ENCODE measurements at regions not wholly inside any gene's neighbourhood (a gene's known extent, or its start where the extent isn't known, plus 50 kb on each side); places are given as distances from the start of the nearest gene placed in this dataset.

DNA sequence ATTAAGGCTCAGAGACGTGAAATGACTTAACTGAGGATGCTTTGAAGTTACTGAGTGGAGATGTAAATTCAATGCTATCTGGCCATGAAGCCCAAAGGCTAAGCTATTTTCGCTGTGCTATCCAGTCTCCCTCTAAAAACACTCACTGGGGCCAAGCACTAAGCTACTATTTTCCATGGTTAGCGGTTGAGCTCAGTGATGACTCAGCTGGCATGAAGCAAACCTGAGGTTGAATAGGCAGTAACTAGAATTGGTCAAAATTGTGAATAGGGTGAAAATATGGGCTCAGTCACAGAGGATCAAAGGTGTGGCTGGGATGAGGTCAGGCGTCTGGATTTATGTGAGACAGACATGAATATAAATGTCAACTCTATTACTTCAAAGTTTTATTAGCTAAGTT is 564.2 kb upstream of the KIRREL3 start:
- DNase-seq (ENCODE audit: low read depth in 2 of 3, low spot score in 1 of 3), result no peak

DNA sequence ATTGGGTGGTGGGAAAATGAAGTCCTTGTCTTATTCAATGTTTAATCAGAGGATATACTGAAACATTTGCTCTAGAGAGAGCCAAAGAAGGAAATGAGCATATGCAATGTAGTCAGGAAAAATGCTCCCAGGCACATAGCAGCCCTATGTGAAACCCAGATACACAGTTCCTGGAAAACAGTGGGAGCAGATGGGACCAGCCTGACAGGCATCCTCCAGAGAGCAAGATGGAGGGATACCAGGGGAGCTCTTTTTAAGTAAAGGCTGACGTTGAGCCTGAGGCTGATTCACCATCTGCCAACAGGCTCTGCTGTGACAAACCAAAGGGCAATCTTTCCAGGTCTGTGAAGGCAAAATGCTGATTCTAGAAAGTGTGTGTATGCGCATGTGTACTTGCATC is 559.4 kb upstream of the KIRREL3 start:
- no peak for DNase-seq (ENCODE audit: low read depth in 2 of 3, low spot score in 1 of 3)

DNA sequence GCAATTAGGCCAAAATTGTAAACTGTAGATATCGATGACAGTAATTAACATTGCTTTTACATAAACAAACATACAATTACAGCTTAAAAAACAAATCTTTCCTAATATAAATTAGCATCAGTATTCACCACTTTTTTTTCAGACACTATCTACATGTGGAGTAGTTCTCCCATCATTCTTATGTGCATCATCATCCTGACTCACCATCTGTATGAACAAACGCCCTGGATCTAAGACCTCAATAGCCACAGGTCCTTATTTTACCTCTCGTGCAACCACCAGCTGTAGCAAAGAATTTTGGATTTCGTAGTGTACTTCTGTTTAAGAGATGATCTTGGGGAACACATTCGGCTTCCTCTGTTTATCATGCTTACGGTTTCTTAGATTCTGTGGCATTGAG is 551.9 kb upstream of the KIRREL3 start:
- no peak for DNase-seq (ENCODE audit: low read depth in 2 of 3, low spot score in 1 of 3)

- no peak for DNase-seq (ENCODE audit: low read depth in 2 of 3, low spot score in 1 of 3)
These were observed 530.6 kb upstream of the KIRREL3 start for GRCh38 chr11:127531167-127531566.

- no peak for DNase-seq (ENCODE audit: low read depth in 2 of 3, low spot score in 1 of 3)
These were observed 527.7 kb upstream of the KIRREL3 start for GRCh38 chr11:127528297-127528696.

DNA sequence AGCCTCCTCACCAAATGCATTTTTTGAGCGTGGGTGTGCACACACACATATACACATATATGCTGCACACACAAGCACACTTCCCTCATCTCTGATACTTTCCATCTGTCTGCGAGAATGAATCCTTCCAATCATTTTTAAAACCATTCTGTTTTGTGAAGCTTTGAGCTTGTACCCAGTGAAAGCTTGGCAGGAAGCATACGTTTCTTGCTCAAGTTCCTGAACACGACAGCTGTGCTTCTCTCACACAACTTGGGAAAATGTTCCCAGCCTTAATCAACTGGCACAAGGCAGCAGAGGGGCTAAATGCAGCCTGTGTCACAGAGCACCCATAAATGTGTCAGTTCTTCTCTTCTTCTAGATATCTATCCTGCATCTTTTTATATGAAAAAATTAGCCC is 524.0 kb upstream of the KIRREL3 start:
- DNase-seq (ENCODE audit: low read depth in 2 of 3, low spot score in 1 of 3), result no peak

DNA sequence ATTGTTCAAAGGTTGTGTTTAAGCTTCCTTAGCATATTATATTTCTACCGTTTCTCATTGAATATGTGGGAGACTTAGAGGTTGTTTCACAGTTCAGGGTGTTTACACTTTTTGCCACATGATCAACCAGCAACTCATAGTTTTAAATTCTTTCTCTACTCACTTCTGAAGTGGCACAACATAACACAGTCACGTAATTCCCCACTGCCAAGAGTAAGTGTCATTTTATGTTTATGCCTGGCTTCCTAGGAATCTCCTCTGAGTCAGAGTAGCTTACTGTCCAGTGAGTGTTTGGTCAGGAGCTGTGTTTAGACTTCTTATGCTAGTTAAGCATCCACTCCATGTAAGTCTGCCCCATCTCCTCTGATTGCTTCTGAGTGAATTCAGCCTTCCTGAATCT is 520.8 kb upstream of the KIRREL3 start:
- DNase-seq (ENCODE audit: low read depth in 2 of 3, low spot score in 1 of 3), result no peak

DNA sequence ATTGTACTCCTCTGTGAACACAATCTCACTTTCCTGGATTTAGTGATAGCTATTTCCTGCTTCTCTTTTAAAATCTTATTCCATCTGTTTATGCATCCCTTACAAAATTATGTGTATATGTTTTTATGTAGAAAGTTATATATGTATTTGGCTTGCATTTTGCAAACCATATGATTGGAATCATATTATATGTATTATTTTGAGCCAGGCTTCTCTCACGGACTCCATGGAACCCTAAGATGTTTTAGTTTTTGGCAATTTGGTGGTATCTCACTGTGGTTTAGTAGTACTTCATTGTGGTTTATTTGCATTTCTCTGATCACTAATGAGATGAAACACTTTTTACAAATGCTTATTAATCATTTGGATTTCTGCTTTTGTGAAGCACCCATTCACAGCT is 507.3 kb upstream of the KIRREL3 start:
- no peak for DNase-seq (ENCODE audit: low read depth in 2 of 3, low spot score in 1 of 3)

DNA sequence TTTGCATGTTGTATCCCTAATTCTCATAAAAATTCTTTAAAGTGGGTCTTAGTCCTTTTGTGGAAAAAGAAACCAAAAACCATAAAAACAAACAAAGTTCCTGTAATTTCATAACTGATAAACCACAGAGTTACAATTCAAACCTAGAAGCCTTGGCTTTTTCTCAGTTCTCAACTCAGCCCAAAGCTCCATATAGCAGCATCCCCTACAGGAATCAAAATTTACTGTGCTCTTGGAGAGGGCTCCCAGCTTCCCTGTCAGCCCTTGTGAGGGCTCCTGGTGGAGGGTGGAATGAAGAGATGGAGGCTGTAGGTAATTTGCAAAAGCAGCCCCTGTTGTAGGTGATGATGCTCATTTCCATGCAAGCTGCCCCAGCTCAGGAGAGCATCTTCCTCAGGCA is 506.1 kb upstream of the KIRREL3 start:
- no peak for DNase-seq (ENCODE audit: low read depth in 2 of 3, low spot score in 1 of 3)

- DNase-seq (ENCODE audit: low read depth in 2 of 3, low spot score in 1 of 3), result no peak
These were observed 505.6 kb upstream of the KIRREL3 start for GRCh38 chr11:127506126-127506525.

DNA sequence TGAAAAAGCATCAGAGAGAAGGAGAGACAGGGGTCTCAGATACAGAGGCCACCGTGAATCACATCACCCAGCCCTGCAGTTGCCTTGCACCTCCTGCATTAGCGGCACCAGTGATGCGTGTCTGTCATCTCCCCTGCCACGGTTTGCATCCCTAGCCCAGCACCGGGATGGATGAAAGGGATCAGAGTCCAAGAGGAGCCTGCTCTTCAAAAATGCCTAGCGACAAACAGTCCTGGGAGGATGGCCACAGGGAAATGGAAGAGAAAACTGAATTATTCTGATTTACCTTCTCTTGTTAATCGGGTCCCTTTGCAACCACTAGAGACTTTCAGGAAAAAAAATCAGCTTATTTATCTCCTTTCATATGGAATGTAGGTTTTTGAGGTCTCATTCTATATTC is 495.6 kb upstream of the KIRREL3 start:
- DNase-seq (ENCODE audit: low read depth in 2 of 3, low spot score in 1 of 3), result no peak

DNA sequence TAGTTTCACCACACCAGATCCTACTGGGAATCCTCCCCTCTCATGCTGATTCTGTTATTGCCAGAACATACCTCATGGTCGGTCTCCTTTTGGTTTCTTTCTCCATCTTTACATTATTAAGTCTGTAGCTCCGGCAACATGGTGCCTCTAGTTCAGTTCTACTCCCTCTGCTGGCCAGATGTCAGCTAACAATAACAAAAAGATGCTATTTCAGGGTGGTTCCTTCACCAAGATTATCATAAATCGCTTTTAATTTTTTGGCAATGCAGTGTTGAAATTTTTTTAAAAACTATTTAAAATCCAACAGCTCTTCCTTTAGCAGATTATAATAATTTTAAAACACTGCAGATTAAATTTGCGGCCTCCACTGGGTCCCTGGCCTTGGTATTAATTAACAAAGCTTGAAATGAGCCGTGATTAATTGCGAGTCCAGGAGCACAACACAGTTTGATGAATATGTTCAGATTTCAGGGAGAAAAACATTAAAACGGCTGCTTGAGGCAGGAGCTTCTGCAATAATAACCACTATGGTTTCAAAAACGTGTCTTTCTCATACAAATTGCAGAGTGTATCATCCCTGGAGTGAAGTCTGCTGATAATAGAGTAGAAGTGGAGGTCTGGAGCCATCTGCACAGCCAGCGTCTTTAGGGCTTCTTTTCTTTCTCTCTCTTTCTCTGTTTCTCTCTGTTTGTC is 492.9 kb upstream of the KIRREL3 start:
- no peak for DNase-seq (ENCODE audit: low read depth in 2 of 3, low spot score in 1 of 3)

- DNase-seq (ENCODE audit: low read depth in 2 of 3, low spot score in 1 of 3), result no peak
These were observed 491.5 kb upstream of the KIRREL3 start for GRCh38 chr11:127492029-127492428.

GRCh38 chr11:127491589-127491988 is 491.0 kb upstream of the KIRREL3 start:
- DNase-seq (ENCODE audit: low read depth in 2 of 3, low spot score in 1 of 3), result no peak

DNA sequence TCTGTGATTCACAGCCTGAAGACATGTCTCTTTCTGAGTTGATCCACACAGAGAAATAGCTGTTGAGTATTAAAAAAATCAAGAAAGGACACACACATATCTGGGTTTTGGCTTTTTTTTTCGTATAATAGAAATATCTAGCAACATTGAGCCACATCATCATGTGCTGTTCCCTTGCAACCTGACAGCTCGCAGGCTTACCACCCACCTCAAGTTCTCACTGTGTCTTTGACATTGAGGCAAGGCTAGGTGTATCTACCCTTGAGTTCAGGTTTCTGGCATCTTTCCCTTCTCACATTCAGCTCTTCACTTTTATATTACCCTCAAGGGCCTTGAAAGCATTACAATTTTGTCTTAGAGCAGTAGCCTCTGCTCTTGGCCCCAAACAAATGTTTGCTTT is 490.3 kb upstream of the KIRREL3 start:
- DNase-seq (ENCODE audit: low read depth in 2 of 3, low spot score in 1 of 3), result no peak

- DNase-seq (ENCODE audit: low read depth in 2 of 3, low spot score in 1 of 3), result no peak
These were observed 485.0 kb upstream of the KIRREL3 start for GRCh38 chr11:127485541-127485940.

DNA sequence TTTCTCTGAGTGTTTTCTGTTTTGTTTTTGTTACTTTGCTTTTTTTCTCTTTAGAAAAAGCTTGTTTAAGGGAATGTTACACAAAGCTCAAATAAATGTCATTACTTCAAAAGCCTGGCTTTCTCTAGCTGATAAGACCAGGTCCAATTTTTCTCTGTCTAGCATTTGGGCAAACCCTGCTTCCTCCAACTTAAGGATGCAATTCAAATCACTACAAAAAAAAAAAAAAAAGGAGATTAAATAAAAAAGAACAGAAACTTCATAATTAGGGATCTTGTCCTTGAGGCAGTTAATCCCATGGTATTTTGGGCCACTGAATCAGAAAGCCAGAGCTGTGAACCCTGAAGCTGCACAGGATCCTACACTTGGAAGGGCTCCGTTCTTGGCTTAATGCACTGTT is 480.8 kb upstream of the KIRREL3 start:
- no peak for DNase-seq (ENCODE audit: low read depth in 2 of 3, low spot score in 1 of 3)

DNA sequence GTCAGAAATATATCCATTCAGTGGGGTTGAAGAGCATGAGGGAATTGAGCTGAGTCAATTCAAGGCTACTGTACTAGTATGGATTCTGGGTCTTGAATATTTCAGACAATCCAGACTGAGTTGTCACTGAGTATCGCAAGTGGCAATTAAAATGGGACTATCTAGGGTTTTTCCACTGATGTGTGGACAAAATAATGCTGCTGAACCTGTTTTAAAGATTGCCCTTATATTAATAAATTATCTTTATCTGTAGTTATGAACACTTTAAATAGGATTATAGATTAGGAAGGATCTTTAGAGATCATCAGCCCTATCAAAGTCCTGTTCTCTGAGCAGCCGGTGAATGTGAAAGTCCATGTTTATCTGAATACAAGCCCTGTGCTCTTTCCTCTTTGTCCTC is 478.3 kb upstream of the KIRREL3 start:
- DNase-seq (ENCODE audit: low read depth in 2 of 3, low spot score in 1 of 3), result no peak

DNA sequence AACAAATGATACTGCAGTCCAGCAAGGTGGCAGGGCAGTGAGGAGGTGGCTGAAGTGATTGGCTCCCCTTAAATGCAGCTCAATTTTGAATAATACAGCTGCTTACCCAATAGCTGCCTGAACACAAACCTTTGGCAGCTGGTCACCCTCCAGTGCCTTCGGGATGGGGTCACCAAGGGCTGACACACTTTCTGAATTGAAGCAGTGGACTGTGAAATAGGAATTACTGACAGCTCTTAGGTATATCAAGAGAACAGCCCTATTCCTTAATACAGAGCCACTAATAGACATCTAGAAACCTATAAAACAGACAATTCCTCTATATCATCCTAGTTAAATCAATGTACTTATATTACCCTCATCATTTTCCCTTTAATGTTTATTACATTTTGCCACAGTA is 474.2 kb upstream of the KIRREL3 start:
- no peak for DNase-seq (ENCODE audit: low read depth in 2 of 3, low spot score in 1 of 3)

DNA sequence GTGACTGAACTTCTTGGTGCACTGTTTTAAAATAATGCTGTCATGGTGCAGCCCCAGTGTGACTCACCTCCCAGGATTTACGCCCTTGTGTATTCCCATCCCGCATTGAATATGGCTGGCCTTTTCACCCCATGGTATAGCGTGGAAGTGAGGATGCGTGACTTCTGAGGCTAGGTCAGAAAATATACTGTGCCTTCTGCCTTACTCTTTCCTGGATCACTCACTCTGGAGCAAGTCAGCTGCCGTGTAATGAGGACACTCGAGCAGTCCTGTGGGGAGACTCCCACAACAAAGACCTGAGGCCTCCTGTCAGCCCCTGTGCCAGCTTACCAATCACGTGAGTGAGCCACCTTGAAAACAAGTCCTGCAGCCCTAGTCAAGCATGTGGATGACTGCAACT is 471.9 kb upstream of the KIRREL3 start:
- DNase-seq (ENCODE audit: low read depth in 2 of 3, low spot score in 1 of 3), result no peak

DNA sequence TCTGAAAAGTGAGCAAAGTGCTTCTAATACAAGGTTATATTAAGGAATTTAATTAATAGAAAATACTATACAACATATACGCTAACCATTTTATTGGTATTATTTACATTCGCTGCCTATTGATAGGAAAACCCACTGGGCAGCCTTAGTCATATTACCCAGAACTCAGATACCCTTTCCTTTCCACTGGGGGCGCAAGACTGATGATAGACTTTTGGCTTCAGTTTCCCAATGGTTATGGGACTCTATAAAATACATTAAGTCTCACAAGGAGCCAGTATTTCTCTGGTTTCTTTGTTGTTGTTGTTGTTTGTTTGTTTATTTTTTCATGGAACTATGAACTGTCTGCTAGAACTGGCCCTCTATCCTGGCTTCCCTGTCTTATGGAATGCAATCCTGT is 471.1 kb upstream of the KIRREL3 start:
- no peak for DNase-seq (ENCODE audit: low read depth in 2 of 3, low spot score in 1 of 3)

DNA sequence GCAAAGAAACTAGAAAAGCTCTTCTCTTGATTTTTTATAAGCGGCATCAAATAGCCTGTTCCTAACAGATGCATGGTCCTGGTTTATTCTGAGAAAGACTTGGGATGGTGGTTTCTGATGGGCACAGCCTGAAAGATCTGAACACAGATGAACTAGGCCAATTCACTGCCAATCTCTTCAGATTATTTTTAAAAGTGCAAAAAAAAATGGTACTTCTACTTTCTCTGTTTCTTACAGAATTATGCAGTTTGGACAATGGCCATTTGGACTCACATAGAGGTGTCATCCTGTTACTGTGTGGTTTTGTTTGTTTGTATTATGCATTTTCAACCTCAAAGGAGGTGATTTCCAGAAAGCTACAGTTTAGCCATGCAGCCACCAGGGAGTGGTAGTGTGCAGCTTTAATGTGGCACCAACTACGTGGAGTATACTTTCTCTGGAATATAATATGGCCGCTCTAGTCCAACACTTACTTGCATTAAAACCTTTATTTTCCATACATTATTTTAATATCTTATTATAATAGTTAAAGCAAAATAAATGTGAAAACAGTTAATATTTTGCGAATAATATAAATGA is 469.8 kb upstream of the KIRREL3 start:
- no peak for DNase-seq (ENCODE audit: low read depth in 2 of 3, low spot score in 1 of 3)

- DNase-seq (ENCODE audit: low read depth in 2 of 3, low spot score in 1 of 3), result no peak
These were observed 463.8 kb upstream of the KIRREL3 start for GRCh38 chr11:127464325-127464724.

DNA sequence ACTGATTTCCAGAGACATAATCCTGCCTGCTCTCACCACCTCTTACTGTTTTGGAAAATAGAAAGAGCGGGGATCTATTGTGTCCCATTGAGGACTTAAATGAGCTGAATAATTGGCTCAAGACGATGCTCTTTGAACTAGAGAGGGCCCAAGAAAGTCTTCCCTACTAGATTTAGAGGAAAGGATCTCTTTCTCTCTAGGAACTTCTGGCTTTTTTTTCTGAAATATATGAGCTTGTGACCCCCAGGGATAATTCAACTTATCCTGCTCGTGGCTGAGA is 461.4 kb upstream of the KIRREL3 start:
- no peak for DNase-seq (ENCODE audit: low read depth in 2 of 3, low spot score in 1 of 3)
